Karpas-422 (cell line): ENCODE measurements at regions not wholly inside any gene's neighbourhood (a gene's known extent, or its start where the extent isn't known, plus 50 kb on each side); places are given as distances from the start of the nearest gene placed in this dataset.
"Not testable (repeated sequence)": the region's sequence is repeated elsewhere in the genome, so short reads cannot be mapped to it uniquely, and the experiment has no call there.

ENCODE experiments used
- DNase-seq: peaks from one replicate; pipeline ENCODE4 v3.0.0-alpha.2; 2015
- H2AFZ ChIP-seq: fragments of 200-600 bp; sonication (generic); 2 replicates; pipeline ENCODE4 v1.6.1; 2014; ENCODE audit warnings: antibody characterized with exemption, low read length, mixed read lengths
- H3K27ac ChIP-seq: fragments of 200-600 bp; sonication (generic); 2 replicates; pipeline ENCODE4 v1.5.1; 2014; ENCODE audit warnings: mild to moderate bottlenecking, low read length, moderate library complexity
- H3K27me3 ChIP-seq: fragments of 200-600 bp; sonication (generic); 2 replicates; pipeline ENCODE4 v1.6.1; 2014; ENCODE audit warnings: low read length, mixed read lengths
- H3K36me3 ChIP-seq: fragments of 200-600 bp; sonication (generic); 2 replicates; pipeline ENCODE4 v1.6.1; 2014; ENCODE audit warnings: low read length, mixed read lengths; ENCODE audit not compliant: insufficient read depth
- H3K4me1 ChIP-seq: fragments of 200-600 bp; sonication (generic); 2 replicates; pipeline ENCODE4 v1.6.1; 2014; ENCODE audit warnings: mild to moderate bottlenecking, low read length, mixed read lengths
- H3K4me2 ChIP-seq: fragments of 200-600 bp; sonication (generic); 2 replicates; pipeline ENCODE4 v1.6.1; 2014; ENCODE audit warnings: low read length, low read depth, mild to moderate bottlenecking; ENCODE audit not compliant: poor library complexity, severe bottlenecking
- H3K4me3 ChIP-seq: fragments of 200-600 bp; sonication (generic); 2 replicates; pipeline ENCODE4 v1.5.1; 2014; ENCODE audit warnings: mild to moderate bottlenecking, antibody characterized with exemption, low read length, mixed read lengths
- H3K79me2 ChIP-seq: fragments of 200-600 bp; sonication (generic); 2 replicates; pipeline ENCODE4 v1.6.1; 2014; ENCODE audit warnings: mild to moderate bottlenecking, low read length, mixed read lengths
- H3K9ac ChIP-seq: fragments of 200-600 bp; sonication (generic); 2 replicates; pipeline ENCODE4 v1.6.0; 2014; ENCODE audit warnings: low read length
- H3K9me2 ChIP-seq: fragments of 200-600 bp; sonication (generic), shearing (Covaris generic); replicated peaks from 2 replicates; pipeline ENCODE4 v1.6.0; 2014; ENCODE audit warnings: mild to moderate bottlenecking, low read length, moderate library complexity; ENCODE audit not compliant: insufficient read depth
- H3K9me3 ChIP-seq: fragments of 300-700, 200-600 bp; sonication (generic); 2 replicates; pipeline ENCODE4 v1.6.1; 2014; ENCODE audit warnings: low read length, mixed read lengths
- H4K20me1 ChIP-seq: fragments of 200-600 bp; sonication (generic); 2 replicates; pipeline ENCODE4 v1.6.1; 2014; ENCODE audit warnings: mild to moderate bottlenecking, antibody characterized with exemption, low read length, low read depth; ENCODE audit not compliant: insufficient read depth

- H3K9me2 ChIP-seq, DNase-seq, H4K20me1 ChIP-seq, H2AFZ ChIP-seq, H3K36me3 ChIP-seq, H3K4me1 ChIP-seq, H3K79me2 ChIP-seq, H3K27me3 ChIP-seq, H3K27ac ChIP-seq, H3K9ac ChIP-seq, H3K4me2 ChIP-seq, H3K4me3 ChIP-seq, H3K9me3 ChIP-seq: not testable (repeated sequence)
Measured at GRCh38 chr4:86413426-86413825, 53.6 kb upstream of the MAPK10 start.

- Histone ChIP-seq H3K9me2 (no peaks in the 10 kb centered on the region), H3K4me1 (peaks cover 4% of the 10 kb centered on the region; the same call in 1 of the 2 replicates), H4K20me1 (no peaks in the 10 kb centered on the region), H3K4me3 (no peak overlapping the region), H3K79me2 (no peaks in the 10 kb centered on the region), H3K27ac (no peak overlapping the region), H3K36me3 (no peaks in the 10 kb centered on the region), H3K27me3 (no peaks in the 10 kb centered on the region), H3K4me2 (no peak overlapping the region), H3K9me3 (no peaks in the 10 kb centered on the region), H2AFZ (no peak overlapping the region), H3K9ac (no peak overlapping the region)
- DNase-seq, result no peak
Measured at GRCh38 chr4:86414686-86415085, 54.8 kb upstream of the MAPK10 start.

GRCh38 chr4:86416081-86416480 is 56.2 kb upstream of the MAPK10 start:
- Histone ChIP-seq H3K79me2 (no peaks in the 10 kb centered on the region), H2AFZ (no peak overlapping the region), H3K4me3 (no peak overlapping the region), H4K20me1 (no peaks in the 10 kb centered on the region), H3K4me2 (no peak overlapping the region), H3K9me3 (no peaks in the 10 kb centered on the region), H3K27me3 (no peaks in the 10 kb centered on the region), H3K9ac (no peak overlapping the region), H3K36me3 (no peaks in the 10 kb centered on the region), H3K4me1 (peaks cover 4% of the 10 kb centered on the region; the same call in 1 of the 2 replicates), H3K27ac (no peak overlapping the region), H3K9me2 (no peaks in the 10 kb centered on the region)
- no peak for DNase-seq

GRCh38 chr4:86421461-86421860 is 61.6 kb upstream of the MAPK10 start:
- H3K27me3 ChIP-seq, result no peaks in the 10 kb centered on the region
- H3K9ac ChIP-seq, result no peak overlapping the region
- no peaks in the 10 kb centered on the region for H3K79me2 ChIP-seq
- no peaks in the 10 kb centered on the region for H3K9me3 ChIP-seq
- no peaks in the 10 kb centered on the region for H4K20me1 ChIP-seq
- no peaks in the 10 kb centered on the region for H3K9me2 ChIP-seq
- no peak for DNase-seq
- H3K4me2 ChIP-seq, result no peak overlapping the region
- no peak overlapping the region for H2AFZ ChIP-seq
- no peaks in the 10 kb centered on the region for H3K36me3 ChIP-seq
- no peak overlapping the region for H3K27ac ChIP-seq
- H3K4me3 ChIP-seq, result no peak overlapping the region
- peaks cover 4% of the 10 kb centered on the region; the same call in 1 of the 2 replicates for H3K4me1 ChIP-seq

- H3K9ac ChIP-seq, result no peak overlapping the region
- H3K9me2 ChIP-seq, result no peaks in the 10 kb centered on the region
- no peak overlapping the region for H3K4me3 ChIP-seq
- no peak overlapping the region for H3K27ac ChIP-seq
- H3K27me3 ChIP-seq, result no peaks in the 10 kb centered on the region
- no peak overlapping the region for H2AFZ ChIP-seq
- DNase-seq, result no peak
- H3K4me1 ChIP-seq, result peaks cover 9% of the 10 kb centered on the region
- H3K79me2 ChIP-seq, result no peaks in the 10 kb centered on the region
- H3K36me3 ChIP-seq, result no peaks in the 10 kb centered on the region
- H3K4me2 ChIP-seq, result no peak overlapping the region
- no peaks in the 10 kb centered on the region for H4K20me1 ChIP-seq
- H3K9me3 ChIP-seq, result no peaks in the 10 kb centered on the region
Measured at GRCh38 chr4:86431543-86432116, 71.8 kb upstream of the MAPK10 start.

GRCh38 chr4:86432559-86433134 is 72.8 kb upstream of the MAPK10 start:
- Histone ChIP-seq H3K27me3 (no peaks in the 10 kb centered on the region), H3K4me3 (no peak overlapping the region), H3K9me3 (no peaks in the 10 kb centered on the region), H3K4me2 (peak overlapping the region; percentile 3), H3K9me2 (no peaks in the 10 kb centered on the region), H3K27ac (no peak overlapping the region), H3K36me3 (no peaks in the 10 kb centered on the region), H4K20me1 (no peaks in the 10 kb centered on the region), H3K9ac (no peak overlapping the region), H3K79me2 (no peaks in the 10 kb centered on the region), H2AFZ (no peak overlapping the region), H3K4me1 (peaks cover 9% of the 10 kb centered on the region)
- DNase-seq, result peak; percentile 46

- H3K79me2 ChIP-seq, result no peaks in the 10 kb centered on the region
- H3K4me1 ChIP-seq, result no peaks in the 10 kb centered on the region
- no peak overlapping the region for H2AFZ ChIP-seq
- H3K9me3 ChIP-seq, result no peaks in the 10 kb centered on the region
- H3K4me3 ChIP-seq, result no peak overlapping the region
- no peak for DNase-seq
- no peak overlapping the region for H3K9ac ChIP-seq
- no peaks in the 10 kb centered on the region for H3K36me3 ChIP-seq
- no peaks in the 10 kb centered on the region for H3K9me2 ChIP-seq
- no peaks in the 10 kb centered on the region for H3K27me3 ChIP-seq
- H3K4me2 ChIP-seq, result no peak overlapping the region
- no peaks in the 10 kb centered on the region for H4K20me1 ChIP-seq
- H3K27ac ChIP-seq, result no peak overlapping the region
Measured at GRCh38 chr4:86439293-86439692, 79.4 kb upstream of the MAPK10 start.

GRCh38 chr4:86441175-86441936 is 81.5 kb upstream of the MAPK10 start:
- H3K9me2 ChIP-seq, result no peaks in the 10 kb centered on the region
- no peak for DNase-seq
- no peak overlapping the region for H3K9ac ChIP-seq
- H2AFZ ChIP-seq, result no peak overlapping the region
- no peak overlapping the region for H3K27ac ChIP-seq
- H3K9me3 ChIP-seq, result no peaks in the 10 kb centered on the region
- H3K4me3 ChIP-seq, result no peak overlapping the region
- H4K20me1 ChIP-seq, result no peaks in the 10 kb centered on the region
- H3K4me1 ChIP-seq, result no peaks in the 10 kb centered on the region
- H3K4me2 ChIP-seq, result no peak overlapping the region
- H3K36me3 ChIP-seq, result no peaks in the 10 kb centered on the region
- H3K27me3 ChIP-seq, result no peaks in the 10 kb centered on the region
- H3K79me2 ChIP-seq, result no peaks in the 10 kb centered on the region
